Fibroblast of skin of right biceps (primary cell): ENCODE measurements at regions not wholly inside any gene's neighbourhood (a gene's known extent, or its start where the extent isn't known, plus 50 kb on each side); places are given as distances from the start of the nearest gene placed in this dataset.
"Not testable (repeated sequence)": the region's sequence is repeated elsewhere in the genome, so short reads cannot be mapped to it uniquely, and the experiment has no call there.

Experiments
- DNase-seq: peaks from one replicate; pipeline ENCODE4 v3.0.0-alpha.2; 2013

DNA sequence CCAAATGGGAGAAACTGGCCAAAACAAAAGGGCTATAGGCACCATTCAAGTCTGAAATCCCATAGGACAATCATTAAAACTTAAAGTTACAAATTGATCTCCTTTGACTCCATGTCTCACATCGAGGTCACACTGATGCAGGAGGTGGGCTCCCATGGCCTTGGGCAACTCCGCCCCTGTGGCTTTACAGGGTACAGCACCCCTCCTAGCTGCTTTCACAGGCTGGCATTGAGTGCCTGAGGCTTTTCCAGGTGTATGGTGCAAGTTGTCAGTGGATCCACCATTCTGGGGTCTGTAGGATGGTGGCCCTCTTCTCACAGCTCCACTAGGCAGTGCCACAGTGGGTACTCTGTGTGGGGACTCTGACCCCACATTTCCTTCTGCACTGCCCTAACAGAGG lies 662.1 kb downstream of the XPNPEP1 start:
- DNase-seq = no peak

DNA sequence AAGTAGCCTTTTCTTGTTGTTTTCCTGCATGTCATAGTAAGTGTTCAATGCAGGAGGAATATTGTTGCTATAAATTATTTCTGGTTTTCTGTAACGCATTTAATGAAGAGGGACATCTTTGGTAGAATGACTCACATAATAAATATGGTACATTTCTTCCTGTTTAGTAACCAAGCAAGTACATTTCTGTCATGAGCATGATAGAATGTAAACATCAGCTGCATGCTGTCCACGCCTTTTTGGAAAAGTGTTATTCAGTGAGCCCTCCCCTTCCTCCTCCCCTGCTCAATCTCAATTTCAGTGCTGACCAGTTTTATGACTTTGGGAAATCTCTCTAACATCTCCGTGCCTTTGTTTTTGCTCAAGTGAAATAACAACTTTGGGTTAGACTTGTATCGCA lies 664.0 kb downstream of the XPNPEP1 start:
- peak; percentile 8 for DNase-seq

DNA sequence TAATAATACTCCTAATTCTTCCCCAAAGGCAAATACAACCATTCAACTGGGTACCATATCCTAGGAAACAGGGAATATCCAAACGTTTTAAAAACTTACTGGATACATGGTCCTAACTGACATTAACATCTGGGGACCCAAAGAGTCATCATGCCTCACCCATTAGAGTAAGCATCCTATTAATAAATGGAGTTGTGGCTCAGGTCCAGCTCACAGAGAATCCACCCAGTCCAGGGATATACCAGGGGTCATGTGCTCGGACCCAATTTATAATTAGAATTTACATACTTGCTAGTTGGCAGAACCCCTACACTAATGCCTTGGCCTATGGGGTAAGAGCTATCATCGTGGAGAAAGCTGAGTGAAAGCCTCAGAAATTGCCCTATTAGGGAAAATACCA lies 670.0 kb downstream of the XPNPEP1 start:
- no peak for DNase-seq

DNA sequence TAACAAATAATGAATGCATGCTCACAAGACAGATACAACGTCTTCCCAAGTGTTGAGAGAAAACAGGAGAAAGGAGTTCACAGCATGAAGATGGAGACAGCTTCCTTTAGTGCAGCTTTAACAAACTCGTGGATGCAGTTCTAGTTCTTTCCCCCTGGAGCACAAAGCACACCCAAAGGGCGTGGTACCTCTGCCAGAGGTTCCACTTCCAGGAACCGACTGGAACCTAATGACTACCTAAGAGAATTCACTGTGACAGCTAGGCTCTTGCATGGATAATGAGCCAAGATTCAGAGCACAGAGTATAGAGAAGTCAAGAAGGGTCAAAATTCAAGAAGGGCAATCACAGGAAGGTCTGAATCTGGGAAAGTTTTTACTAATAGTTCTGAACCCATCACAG lies 673.2 kb downstream of the XPNPEP1 start:
- DNase-seq = no peak

DNA sequence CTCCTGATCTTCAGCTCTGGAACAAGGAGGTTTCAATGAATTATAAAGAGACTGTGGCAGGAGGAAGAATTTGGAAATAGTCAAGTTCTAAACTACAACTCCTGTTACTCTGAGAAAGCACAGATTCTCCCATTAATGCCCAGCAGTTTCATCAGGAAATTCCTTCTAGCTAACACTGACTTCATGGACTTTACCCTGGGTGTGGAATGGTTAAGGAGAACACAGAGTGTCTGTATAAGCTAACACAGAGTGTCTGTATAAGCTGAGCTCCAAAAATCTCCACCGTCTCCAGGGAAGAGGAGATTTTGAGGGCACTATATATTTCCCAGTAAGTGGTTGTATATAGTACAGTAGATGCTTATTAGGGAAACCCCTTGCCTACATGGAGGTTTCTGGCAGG lies 675.5 kb downstream of the XPNPEP1 start:
- no peak for DNase-seq

DNA sequence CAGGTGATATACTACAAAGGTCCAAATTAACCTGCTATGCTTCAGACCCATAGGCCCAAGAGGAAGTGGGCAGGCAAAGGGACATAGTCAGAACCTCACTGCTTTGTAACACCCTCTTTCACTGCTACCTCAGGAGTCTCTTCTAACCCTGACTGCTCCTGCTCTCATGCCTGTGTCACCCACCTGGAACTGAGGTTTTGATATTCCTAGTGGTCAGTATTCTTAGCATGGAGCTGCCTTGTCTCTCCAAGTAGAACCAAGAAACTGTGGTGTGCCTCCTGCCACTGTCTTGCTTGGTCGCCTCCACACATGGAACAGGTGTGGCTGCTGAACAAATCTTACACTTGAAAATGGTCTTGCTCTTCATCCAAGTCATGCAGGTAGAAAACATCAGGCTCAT lies 677.5 kb downstream of the XPNPEP1 start:
- DNase-seq = no peak

DNA sequence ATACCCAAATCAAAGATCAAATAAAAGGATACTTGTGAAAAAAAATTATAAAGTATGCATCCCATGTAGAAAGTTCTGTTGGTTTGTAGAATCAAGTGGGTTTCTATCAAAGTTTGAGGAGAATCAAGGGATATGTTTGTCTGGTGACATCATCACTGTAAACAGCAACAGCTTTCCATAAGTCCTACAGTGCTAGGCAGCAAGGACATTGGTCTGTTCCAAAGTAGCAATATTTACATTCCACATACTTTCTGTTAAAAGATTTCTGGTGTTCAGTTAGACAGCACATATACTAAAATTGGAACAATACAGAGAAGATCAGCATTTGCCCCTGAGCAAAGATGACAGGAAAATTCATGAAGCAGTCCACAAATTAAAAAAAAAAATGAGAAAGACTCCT lies 683.9 kb downstream of the XPNPEP1 start:
- DNase-seq = no peak

DNA sequence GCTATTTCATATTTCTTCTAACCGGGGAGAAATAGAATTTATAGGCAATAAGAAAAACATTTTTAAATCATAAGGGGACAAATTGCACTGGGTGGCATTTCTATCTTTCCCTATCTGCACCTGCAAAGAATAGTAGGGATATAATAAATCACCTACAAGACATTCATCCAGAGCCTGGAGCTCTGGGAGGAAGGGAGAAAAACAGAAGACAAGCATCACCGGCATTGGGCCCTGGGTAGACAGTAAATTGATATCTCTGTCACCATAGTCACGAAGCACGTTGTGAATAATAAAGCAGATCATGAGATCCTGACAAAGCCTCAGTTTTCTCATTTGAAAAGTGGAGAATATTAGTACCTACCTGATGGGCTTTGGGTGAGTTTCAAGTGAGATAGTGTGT lies 685.6 kb downstream of the XPNPEP1 start:
- DNase-seq = no peak

DNA sequence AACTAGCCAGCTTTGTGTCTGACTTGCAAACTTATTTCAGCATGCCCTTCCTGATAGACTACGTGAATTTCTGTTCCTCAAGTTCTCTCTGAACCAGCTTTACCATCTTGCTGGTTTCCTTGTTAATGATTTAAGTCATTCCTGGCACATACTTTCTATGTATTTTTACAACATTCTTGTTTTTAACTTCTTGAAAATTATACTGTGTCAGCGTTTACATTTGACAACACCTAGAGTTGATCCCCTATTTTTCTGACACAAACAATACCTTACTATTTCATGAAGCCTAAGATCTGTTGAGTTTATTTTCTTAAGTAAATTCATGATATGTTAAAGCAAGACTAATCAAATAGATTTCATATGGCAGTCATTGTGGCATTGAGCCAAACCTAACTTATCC lies 686.3 kb downstream of the XPNPEP1 start:
- DNase-seq = no peak

DNA sequence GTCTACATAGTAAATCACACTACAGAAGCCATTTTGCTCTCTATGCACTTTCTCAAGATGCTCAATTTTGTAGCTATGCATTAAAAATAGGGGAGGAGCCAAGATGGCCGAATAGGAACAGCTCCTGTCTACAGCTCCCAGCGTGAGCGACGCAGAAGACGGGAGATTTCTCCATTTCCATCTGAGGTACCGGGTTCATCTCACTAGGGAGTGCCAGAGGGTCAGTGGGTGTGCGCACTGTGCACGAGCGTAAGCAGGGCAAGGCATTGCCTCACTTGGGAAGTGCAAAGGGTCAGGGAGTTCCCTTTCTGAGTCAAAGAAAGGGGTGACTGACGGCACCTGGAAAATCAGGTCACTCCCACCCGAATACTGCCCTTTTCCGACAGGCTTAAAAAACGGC lies 699.8 kb downstream of the XPNPEP1 start:
- DNase-seq = not testable (repeated sequence)

DNA sequence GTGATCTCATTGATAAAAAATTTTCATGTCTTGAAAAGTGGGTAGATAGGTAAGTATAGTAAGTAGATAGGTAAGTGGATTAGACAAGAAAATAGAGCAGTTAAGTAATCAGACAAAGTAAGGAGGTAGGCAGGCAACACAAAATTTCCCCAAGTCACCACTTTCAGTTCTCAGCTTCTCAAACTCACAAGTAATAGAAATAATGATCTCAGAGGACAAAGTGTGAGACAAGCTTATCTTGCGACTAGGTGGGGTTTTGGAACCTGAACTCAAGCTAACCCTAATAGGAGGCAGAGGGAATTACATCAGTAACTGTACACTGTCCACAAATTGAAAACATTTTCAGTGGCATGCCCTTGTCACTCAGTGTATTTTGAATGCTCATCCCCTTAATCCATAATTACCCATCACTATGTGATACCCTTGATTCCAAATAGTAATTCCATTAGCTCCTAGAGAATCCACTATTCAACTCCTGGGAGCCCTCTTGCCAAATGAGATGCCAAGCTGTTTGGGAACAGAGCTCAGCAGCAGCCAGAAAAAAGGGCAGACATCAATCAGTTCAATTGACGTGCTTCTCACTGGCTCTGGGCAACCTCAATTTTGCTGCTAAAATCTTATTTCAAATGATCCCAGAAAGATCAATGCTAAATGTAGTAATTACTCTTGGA lies 703.2 kb downstream of the XPNPEP1 start:
- no peak for DNase-seq

DNA sequence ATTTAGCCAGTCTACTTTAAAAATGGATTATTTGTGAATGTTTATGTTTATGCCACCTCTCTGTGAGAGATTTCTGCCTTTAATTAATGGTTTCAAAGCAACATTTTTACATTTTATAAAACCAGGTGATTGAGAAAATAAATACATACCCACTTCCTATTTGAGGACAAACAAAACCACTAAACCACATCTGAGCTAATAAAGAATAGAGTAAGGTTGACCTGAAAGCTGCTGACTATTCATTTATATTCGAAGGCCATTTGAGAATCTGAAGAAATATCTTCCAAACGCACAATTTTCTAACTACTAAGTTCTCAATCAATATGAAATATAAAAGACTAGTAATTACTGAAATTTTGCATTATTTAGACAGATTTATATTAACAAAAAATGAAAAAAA lies 705.1 kb downstream of the XPNPEP1 start:
- no peak for DNase-seq

DNA sequence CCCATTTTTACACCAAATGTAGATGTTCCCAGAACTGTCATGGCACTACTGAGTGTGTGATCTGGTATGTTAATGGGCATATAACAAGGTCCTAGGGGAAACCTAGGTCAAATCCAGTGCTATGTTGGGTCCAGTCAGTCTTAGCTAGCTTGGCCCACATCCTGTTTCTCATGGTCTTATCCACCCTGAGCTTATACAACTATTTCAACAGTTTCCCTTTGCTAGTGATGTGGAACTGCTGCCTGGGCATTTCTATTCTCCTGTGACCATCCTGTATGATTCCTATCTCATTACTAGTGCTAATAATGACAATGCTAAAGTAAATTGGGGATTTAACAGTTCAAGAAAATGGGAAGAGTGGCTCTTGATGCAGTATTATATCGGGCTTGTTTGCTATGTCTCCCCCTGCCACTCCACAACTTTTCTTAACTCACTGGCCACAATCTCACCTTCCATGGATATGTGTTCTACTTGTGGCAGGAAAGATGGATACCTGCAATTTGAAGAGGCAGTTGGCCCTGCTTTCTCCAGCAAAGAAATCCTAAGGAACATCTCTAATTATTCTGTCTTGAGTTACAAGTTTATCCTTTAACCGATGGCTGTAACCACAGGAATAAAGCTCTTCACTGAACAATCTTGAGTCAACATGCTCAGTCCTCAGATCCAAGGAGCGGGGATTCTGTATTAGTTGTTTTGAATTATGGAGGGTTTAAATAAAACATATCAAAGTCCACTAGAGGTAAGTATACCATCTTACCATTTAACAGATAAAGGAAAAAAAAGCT lies 707.8 kb downstream of the XPNPEP1 start:
- no peak for DNase-seq

DNA sequence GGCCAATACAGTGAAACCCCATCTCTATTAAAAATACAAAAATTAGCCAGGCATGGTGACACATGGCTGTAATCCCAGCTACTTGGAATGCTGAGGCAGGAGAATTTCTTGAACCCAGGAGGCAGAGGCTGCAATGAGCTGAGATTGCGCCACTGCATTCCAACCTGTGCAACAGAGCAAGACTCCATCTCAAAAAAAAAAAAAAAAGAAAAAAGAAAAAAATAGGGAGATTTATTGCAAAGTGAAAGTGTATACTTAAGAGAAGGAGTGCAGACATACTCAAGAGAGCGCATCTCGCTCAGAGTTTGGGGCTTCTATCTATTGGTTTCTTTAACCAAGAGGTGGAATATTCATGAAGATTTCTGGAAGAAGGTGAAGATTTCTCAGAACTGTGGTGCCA lies 708.4 kb downstream of the XPNPEP1 start:
- DNase-seq = not testable (repeated sequence)

DNA sequence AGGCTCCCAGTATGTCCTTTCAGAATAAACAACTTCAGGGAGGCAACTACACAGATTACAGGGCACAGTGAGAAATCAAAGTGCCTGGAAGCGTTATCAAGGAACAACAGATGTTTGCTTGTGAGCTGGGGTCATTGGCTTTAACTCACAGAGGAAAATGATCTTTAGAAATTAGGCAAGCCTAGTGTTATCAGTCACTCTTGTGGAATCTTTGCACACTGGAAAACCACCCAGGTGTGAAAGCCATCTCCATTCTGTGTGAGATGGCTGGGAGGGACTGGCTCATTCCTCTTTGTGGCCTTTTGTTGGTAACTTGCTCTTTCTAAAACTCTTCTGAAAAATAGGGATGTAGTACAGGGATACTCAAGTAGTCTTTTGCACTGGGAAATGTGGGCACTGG lies 716.0 kb downstream of the XPNPEP1 start:
- DNase-seq = no peak

DNA sequence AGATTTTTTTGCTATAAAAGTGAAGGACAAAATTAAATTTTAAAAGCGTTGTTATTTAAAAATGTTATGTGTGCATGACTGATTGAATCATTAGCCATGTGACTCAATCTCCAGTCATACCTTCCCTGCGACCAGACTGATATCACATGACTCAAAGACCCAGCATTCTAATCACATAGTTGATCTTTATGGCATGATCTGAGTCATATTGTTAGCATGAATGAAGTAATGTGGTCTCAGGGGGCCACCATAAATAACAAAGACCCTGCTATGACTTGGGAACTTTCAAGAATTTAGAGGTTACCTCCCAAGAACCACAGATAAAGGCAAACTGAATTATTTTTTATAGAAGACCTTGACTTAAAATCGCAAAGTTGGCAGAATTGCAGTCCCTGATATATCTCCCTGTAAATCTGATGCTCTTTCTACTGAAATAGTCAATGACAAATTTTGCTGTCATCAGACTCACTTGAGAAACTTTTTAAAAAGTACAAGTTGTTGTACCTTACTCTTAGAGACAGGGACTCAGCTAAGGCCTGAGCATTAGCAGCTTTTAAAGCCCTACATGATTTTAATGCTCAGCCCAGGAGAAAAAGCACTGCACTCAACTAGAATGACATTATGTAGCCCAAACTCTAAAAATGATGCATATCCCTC lies 717.3 kb downstream of the XPNPEP1 start:
- peak; percentile 97 for DNase-seq

DNA sequence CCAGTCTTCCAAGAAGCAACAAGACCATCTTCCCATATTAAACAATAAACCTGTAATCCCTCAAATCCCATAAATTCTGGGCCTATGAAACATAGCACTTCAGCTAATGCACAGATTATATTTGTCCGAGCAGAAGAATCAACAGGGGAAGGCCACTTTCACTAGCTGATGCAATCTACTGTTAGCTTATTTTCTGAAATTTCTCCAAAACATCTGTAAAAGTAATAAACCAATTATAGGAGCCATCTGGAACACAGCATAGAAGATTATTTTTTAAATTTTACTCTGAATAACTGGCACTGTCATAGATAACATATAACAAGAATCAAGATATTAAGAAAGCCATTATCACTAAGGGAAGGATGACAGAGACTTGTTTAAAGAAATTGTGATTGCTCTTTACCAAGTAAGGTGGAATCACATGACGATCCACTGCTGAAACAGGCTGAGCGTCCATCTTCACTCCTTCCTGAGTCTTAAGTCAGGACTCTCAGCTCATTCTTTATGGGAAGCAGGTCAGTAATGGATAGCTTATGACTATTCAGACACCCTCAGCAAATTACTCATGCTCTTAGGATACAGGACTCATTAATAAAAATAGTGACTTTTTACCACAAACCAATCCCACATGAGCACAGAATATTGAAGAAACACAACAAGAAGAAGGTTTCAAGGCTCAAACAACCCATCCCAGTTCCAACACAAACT lies 719.5 kb downstream of the XPNPEP1 start:
- peak; percentile 56 for DNase-seq

DNA sequence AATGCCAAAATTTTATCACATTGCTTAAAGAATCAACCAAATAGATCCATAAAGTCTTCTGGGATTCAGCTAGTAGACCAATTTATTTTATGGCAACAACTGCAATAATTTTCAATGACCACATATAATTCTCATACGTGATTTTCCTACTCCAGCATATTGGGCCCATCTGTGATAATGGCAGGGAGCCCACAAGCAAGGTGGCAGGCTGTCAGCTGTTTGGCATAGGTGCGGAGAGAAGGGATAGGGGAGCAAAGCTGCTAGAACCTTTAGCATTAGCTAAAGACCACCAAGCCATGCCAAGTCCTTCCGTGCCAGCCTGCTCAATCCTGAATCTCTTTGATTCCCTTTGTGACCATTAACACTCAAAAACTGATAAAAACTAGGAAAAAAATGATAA lies 721.2 kb downstream of the XPNPEP1 start:
- no peak for DNase-seq

DNA sequence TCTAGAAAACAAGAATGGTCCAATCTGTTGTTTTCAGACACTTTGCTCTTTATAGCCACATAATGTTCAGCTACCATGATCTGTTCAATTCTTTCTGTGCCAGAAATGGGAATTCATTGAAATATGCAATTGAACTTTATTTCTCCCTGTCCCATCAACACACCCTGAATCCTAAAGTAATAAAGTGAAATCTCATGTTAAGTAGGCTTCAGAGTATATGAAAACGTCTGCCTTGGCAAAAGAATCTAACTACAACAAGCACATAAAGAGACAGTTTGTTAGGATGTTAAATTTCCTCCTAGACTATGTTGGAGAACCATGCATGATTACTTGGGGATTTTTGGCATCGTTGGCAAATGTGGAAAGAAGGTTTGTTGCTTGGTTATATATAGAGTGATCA lies 722.7 kb downstream of the XPNPEP1 start:
- DNase-seq = no peak

DNA sequence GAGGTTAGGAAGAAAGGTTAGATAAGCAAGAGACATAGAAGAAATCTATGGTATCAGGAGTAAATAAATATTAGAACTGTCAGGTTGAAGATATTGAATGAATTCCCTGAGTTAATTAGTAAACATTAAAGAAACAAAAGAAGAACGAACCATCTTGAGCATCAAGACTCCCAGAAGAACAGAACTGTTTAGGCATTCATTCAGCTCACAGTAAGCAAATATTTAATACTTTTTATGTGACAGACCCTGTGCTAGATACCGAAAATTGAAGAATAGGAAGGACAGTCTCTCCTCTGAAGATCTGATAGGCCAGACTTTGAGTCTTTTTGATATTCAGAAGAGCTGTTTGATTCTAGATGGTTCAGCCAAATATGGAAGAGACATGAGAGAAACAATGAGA lies 731.5 kb downstream of the XPNPEP1 start:
- no peak for DNase-seq

DNA sequence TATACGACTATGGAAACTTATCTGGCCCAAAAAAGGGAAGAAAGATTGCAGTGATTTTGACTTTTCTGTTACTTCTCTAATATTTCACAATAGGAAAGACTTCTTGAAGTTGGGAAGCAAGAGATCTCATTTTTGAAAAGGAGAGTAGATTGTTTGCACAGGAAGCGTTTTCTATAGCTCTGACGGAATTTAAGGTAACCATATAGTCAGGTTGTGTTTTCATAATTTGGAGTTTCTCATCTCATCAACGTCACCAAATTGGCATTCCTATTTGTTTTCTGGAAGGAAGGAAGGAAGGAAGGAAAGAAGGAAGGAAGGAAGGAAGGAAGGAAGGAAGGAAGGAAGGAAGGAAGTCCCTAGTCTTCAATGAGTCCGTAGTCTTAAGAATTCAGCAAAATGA lies 732.0 kb downstream of the XPNPEP1 start:
- no peak for DNase-seq

DNA sequence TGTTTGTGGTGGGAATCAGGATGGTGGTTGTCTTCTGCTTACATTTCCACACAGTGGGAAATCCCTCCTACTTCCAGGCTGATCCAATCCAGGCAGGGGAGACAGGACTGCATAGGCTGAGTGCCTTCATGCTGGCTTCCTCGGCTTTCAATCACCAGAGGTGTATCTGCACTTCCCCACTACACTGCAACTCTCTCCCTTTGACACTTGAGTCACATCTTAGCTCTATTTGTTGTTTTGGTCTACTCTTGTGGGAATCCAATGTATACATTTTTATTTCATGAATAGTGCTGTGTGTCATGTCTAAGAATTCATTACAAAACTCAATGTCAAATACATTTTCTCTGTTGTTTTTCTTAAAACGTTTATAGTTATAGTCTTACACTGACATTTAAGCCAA lies 735.6 kb downstream of the XPNPEP1 start:
- DNase-seq = peak; percentile 9

DNA sequence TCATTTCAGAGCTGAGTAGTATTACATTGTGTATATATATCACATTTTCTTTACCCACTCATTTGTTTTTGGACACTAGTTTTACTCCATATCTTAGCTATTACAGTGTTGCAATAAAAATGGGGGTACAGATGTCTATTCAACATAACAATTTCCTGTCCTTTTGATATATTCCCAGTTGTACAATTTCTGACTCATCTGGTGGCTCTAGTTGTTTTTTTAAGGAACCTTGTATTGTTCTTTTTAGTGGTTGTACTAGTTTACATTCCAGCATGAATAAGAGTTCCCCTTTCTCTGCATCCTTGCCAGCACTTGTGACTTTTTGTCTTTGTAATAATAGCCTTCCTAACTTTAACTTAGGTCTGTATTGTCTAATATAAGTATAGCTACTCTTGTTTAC lies 739.9 kb downstream of the XPNPEP1 start:
- DNase-seq = peak; percentile 33

DNA sequence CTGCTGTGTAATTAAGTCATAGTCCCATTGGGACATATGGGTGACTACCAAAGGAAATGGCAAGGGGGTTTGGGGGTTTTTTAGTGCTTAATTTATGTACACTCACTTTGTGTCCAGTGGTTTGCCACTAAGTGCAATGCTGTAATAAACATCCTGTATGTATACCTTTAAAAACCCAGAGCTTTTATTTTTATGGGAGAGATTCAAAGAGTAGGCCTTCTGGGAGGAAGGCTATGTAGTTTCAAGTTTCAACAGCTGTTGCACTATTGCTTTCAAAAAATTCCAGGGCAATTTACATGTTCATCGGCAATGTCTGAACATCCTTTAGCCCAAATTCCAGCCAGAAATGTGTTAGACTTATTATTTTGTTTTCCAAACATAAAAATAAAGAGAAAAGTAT lies 744.7 kb downstream of the XPNPEP1 start:
- no peak for DNase-seq
